Upper lobe of left lung (tissue), 4 donors: ENCODE measurements at regions not wholly inside any gene's neighbourhood (a gene's known extent, or its start where the extent isn't known, plus 50 kb on each side); places are given as distances from the start of the nearest gene placed in this dataset.

ENCODE experiments used
- EP300 ChIP-seq, 4 donors: sonication (generic); formaldehyde crosslinking; IDR thresholded peaks; one replicate each; pipeline ENCODE4 v1.5.1; 2017; ENCODE audit warnings: antibody characterized with exemption in 4 of 4, control low read depth in 2 of 4
- TF ChIP-seq, protein P1 (sequence below), 6 experiments: fragments of 450-650 bp in 4 of 6; fragments of 200-600 bp in 2 of 6; sonication (generic) in 2 of 6; IDR thresholded peaks; one replicate each; pipeline ENCODE4 v1.5.1; 2016 to 2019; ENCODE audit warnings: antibody characterized with exemption in 6 of 6

DNA sequence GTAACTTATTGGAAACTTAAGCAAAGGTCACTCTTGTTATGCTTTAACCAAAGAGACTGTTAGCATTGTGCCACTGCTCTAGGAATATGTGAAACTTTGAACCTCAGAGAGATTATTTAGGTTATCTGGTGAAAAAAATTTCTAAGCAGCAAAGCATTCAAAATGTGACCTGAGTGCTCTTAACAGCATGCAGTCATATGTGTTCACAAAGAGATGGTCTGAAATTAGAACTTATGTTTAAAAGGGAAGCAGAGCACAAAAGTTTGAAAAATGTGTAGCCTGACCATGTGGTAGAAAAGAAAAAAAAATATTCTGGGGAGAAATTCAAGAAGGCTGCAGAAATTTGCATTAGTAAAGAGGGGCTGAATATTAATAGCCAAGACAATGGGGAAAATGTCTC, 420.2 kb upstream of the CADM2 start:
- TF ChIP-seq, protein P1, sequence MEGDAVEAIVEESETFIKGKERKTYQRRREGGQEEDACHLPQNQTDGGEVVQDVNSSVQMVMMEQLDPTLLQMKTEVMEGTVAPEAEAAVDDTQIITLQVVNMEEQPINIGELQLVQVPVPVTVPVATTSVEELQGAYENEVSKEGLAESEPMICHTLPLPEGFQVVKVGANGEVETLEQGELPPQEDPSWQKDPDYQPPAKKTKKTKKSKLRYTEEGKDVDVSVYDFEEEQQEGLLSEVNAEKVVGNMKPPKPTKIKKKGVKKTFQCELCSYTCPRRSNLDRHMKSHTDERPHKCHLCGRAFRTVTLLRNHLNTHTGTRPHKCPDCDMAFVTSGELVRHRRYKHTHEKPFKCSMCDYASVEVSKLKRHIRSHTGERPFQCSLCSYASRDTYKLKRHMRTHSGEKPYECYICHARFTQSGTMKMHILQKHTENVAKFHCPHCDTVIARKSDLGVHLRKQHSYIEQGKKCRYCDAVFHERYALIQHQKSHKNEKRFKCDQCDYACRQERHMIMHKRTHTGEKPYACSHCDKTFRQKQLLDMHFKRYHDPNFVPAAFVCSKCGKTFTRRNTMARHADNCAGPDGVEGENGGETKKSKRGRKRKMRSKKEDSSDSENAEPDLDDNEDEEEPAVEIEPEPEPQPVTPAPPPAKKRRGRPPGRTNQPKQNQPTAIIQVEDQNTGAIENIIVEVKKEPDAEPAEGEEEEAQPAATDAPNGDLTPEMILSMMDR (IDR thresholded peaks at IDR 0.05): no peak
- no peak for TF ChIP-seq EP300 (IDR thresholded peaks at IDR 0.05)
